ENCODE measurements at regions not wholly inside any gene's neighbourhood (a gene's known extent, or its start where the extent isn't known, plus 50 kb on each side); places are given as distances from the start of the nearest gene placed in this dataset.

- H3K18ac ChIP-seq (ENCODE audit: low read length), result no peak overlapping the region
- no CpG with 5 or more reads among the region's 6 CpGs for WGBS (ENCODE audit: extremely low coverage, insufficient coverage, insufficient read length)
- no peaks in the 10 kb centered on the region for H3K27me3 ChIP-seq (ENCODE audit: insufficient read depth, low read length)
- no peak overlapping the region for H2AK5ac ChIP-seq (ENCODE audit: low read length)
- H3K79me2 ChIP-seq (ENCODE audit: control insufficient read depth, insufficient read depth, low read length, poor library complexity), result no peaks in the 10 kb centered on the region
- no peaks in the 10 kb centered on the region for H3K79me1 ChIP-seq (ENCODE audit: low read length)
- H3K9ac ChIP-seq (ENCODE audit: low read length), result no peak overlapping the region
- no peaks in the 10 kb centered on the region for H3K9me3 ChIP-seq (ENCODE audit: insufficient read depth, low read depth, low read length)
- H3K14ac ChIP-seq (ENCODE audit: low read length), result no peak overlapping the region
- no peak overlapping the region for H4K12ac ChIP-seq (ENCODE audit: low read depth, low read length)
- H3K36me3 ChIP-seq (ENCODE audit: control insufficient read depth in 1 of 2, insufficient read depth in 2 of 2, low read length in 2 of 2), result no peaks in the 10 kb centered on the region
- no peak overlapping the region for H4K91ac ChIP-seq (ENCODE audit: low read depth, low read length)
- H3K4me3 ChIP-seq (ENCODE audit: low read depth, low read length), result no peak overlapping the region
- H2AFZ ChIP-seq (ENCODE audit: insufficient read depth, low read length, poor library complexity), result no peak overlapping the region
- no peak overlapping the region for H4K8ac ChIP-seq (ENCODE audit: low read depth, low read length)
- H2BK120ac ChIP-seq (ENCODE audit: insufficient read depth, low read length, poor library complexity), result no peak overlapping the region
- no peak for DNase-seq
- H3K23ac ChIP-seq (ENCODE audit: low read length), result no peak overlapping the region
- H2BK5ac ChIP-seq (ENCODE audit: low read depth, low read length, poor library complexity), result no peak overlapping the region
- H3K4me2 ChIP-seq (ENCODE audit: low read length), result no peak overlapping the region
- H3K4ac ChIP-seq (ENCODE audit: low read depth, low read length), result no peak overlapping the region
- no peak overlapping the region for H2BK12ac ChIP-seq (ENCODE audit: low read length)
- H3K4me1 ChIP-seq (ENCODE audit: control insufficient read depth in 1 of 2, insufficient read depth in 2 of 2, low read length in 2 of 2), result no peaks in the 10 kb centered on the region
- H3K27ac ChIP-seq (ENCODE audit: low read depth, low read length), result no peak overlapping the region
These were observed 257.2 kb upstream of the CTBP2 start for GRCh38 chr10:125417605-125418004.

- H3K79me2 ChIP-seq (ENCODE audit: control insufficient read depth, insufficient read depth, low read length, poor library complexity), result no peaks in the 10 kb centered on the region
- no peak overlapping the region for H3K18ac ChIP-seq (ENCODE audit: low read length)
- no peak overlapping the region for H2BK5ac ChIP-seq (ENCODE audit: low read depth, low read length, poor library complexity)
- no peaks in the 10 kb centered on the region for H3K9me3 ChIP-seq (ENCODE audit: insufficient read depth, low read depth, low read length)
- H3K14ac ChIP-seq (ENCODE audit: low read length), result no peak overlapping the region
- no peak for DNase-seq
- H4K12ac ChIP-seq (ENCODE audit: low read depth, low read length), result no peak overlapping the region
- H3K4me3 ChIP-seq (ENCODE audit: low read depth, low read length), result no peak overlapping the region
- no peak overlapping the region for H3K23ac ChIP-seq (ENCODE audit: low read length)
- no peak overlapping the region for H2BK120ac ChIP-seq (ENCODE audit: insufficient read depth, low read length, poor library complexity)
- H3K9ac ChIP-seq (ENCODE audit: low read length), result no peak overlapping the region
- no peaks in the 10 kb centered on the region for H3K36me3 ChIP-seq (ENCODE audit: control insufficient read depth in 1 of 2, insufficient read depth in 2 of 2, low read length in 2 of 2)
- H2AFZ ChIP-seq (ENCODE audit: insufficient read depth, low read length, poor library complexity), result no peak overlapping the region
- H2AK5ac ChIP-seq (ENCODE audit: low read length), result no peak overlapping the region
- H3K27me3 ChIP-seq (ENCODE audit: insufficient read depth, low read length), result no peaks in the 10 kb centered on the region
- H3K79me1 ChIP-seq (ENCODE audit: low read length), result no peaks in the 10 kb centered on the region
- no peak overlapping the region for H3K4me2 ChIP-seq (ENCODE audit: low read length)
- no peak overlapping the region for H4K8ac ChIP-seq (ENCODE audit: low read depth, low read length)
- H3K27ac ChIP-seq (ENCODE audit: low read depth, low read length), result no peak overlapping the region
- no peak overlapping the region for H4K91ac ChIP-seq (ENCODE audit: low read depth, low read length)
- no CpG with 5 or more reads among the region's 2 CpGs for WGBS (ENCODE audit: extremely low coverage, insufficient coverage, insufficient read length)
- H2BK12ac ChIP-seq (ENCODE audit: low read length), result no peak overlapping the region
- no peak overlapping the region for H3K4ac ChIP-seq (ENCODE audit: low read depth, low read length)
- H3K4me1 ChIP-seq (ENCODE audit: control insufficient read depth in 1 of 2, insufficient read depth in 2 of 2, low read length in 2 of 2), result no peaks in the 10 kb centered on the region
These were observed 255.6 kb upstream of the CTBP2 start for GRCh38 chr10:125415964-125416363.

- no peak overlapping the region for H3K4me3 ChIP-seq (ENCODE audit: low read depth, low read length)
- no peak overlapping the region for H3K4me2 ChIP-seq (ENCODE audit: low read length)
- no peaks in the 10 kb centered on the region for H3K27me3 ChIP-seq (ENCODE audit: insufficient read depth, low read length)
- no peak overlapping the region for H2AK5ac ChIP-seq (ENCODE audit: low read length)
- no peak overlapping the region for H2BK5ac ChIP-seq (ENCODE audit: low read depth, low read length, poor library complexity)
- no peak overlapping the region for H2AFZ ChIP-seq (ENCODE audit: insufficient read depth, low read length, poor library complexity)
- no peak overlapping the region for H3K23ac ChIP-seq (ENCODE audit: low read length)
- H3K18ac ChIP-seq (ENCODE audit: low read length), result no peak overlapping the region
- H4K8ac ChIP-seq (ENCODE audit: low read depth, low read length), result no peak overlapping the region
- no peak overlapping the region for H3K4ac ChIP-seq (ENCODE audit: low read depth, low read length)
- no peaks in the 10 kb centered on the region for H3K79me2 ChIP-seq (ENCODE audit: control insufficient read depth, insufficient read depth, low read length, poor library complexity)
- H4K91ac ChIP-seq (ENCODE audit: low read depth, low read length), result no peak overlapping the region
- no peak overlapping the region for H3K27ac ChIP-seq (ENCODE audit: low read depth, low read length)
- no peaks in the 10 kb centered on the region for H3K36me3 ChIP-seq (ENCODE audit: control insufficient read depth in 1 of 2, insufficient read depth in 2 of 2, low read length in 2 of 2)
- H2BK12ac ChIP-seq (ENCODE audit: low read length), result no peak overlapping the region
- WGBS (ENCODE audit: extremely low coverage, insufficient coverage, insufficient read length), result no CpG with 5 or more reads among the region's 16 CpGs
- no peak for DNase-seq
- H3K79me1 ChIP-seq (ENCODE audit: low read length), result no peaks in the 10 kb centered on the region
- no peaks in the 10 kb centered on the region for H3K4me1 ChIP-seq (ENCODE audit: control insufficient read depth in 1 of 2, insufficient read depth in 2 of 2, low read length in 2 of 2)
- no peaks in the 10 kb centered on the region for H3K9me3 ChIP-seq (ENCODE audit: insufficient read depth, low read depth, low read length)
- no peak overlapping the region for H2BK120ac ChIP-seq (ENCODE audit: insufficient read depth, low read length, poor library complexity)
- H4K12ac ChIP-seq (ENCODE audit: low read depth, low read length), result no peak overlapping the region
- H3K14ac ChIP-seq (ENCODE audit: low read length), result no peak overlapping the region
- H3K9ac ChIP-seq (ENCODE audit: low read length), result no peak overlapping the region
These were observed 254.8 kb upstream of the CTBP2 start for GRCh38 chr10:125415006-125415633.

GRCh38 chr10:125411724-125412123, 251.4 kb upstream of the CTBP2 start:
- Histone ChIP-seq H2BK12ac (ENCODE audit: low read length) (no peak overlapping the region), H3K14ac (ENCODE audit: low read length) (no peak overlapping the region), H3K36me3 (ENCODE audit: control insufficient read depth in 1 of 2, insufficient read depth in 2 of 2, low read length in 2 of 2) (no peaks in the 10 kb centered on the region), H2AK5ac (ENCODE audit: low read length) (no peak overlapping the region), H4K91ac (ENCODE audit: low read depth, low read length) (no peak overlapping the region), H2AFZ (ENCODE audit: insufficient read depth, low read length, poor library complexity) (no peak overlapping the region), H2BK5ac (ENCODE audit: low read depth, low read length, poor library complexity) (no peak overlapping the region), H3K27ac (ENCODE audit: low read depth, low read length) (no peak overlapping the region), H4K12ac (ENCODE audit: low read depth, low read length) (no peak overlapping the region), H3K23ac (ENCODE audit: low read length) (no peak overlapping the region), H3K79me1 (ENCODE audit: low read length) (no peaks in the 10 kb centered on the region), H3K9me3 (ENCODE audit: insufficient read depth, low read depth, low read length) (no peaks in the 10 kb centered on the region), H3K4me1 (ENCODE audit: control insufficient read depth in 1 of 2, insufficient read depth in 2 of 2, low read length in 2 of 2) (no peaks in the 10 kb centered on the region), H3K4me3 (ENCODE audit: low read depth, low read length) (no peak overlapping the region), H3K4ac (ENCODE audit: low read depth, low read length) (no peak overlapping the region), H4K8ac (ENCODE audit: low read depth, low read length) (no peak overlapping the region), H3K18ac (ENCODE audit: low read length) (no peak overlapping the region), H3K4me2 (ENCODE audit: low read length) (no peak overlapping the region), H3K79me2 (ENCODE audit: control insufficient read depth, insufficient read depth, low read length, poor library complexity) (no peaks in the 10 kb centered on the region), H3K27me3 (ENCODE audit: insufficient read depth, low read length) (no peaks in the 10 kb centered on the region), H3K9ac (ENCODE audit: low read length) (no peak overlapping the region), H2BK120ac (ENCODE audit: insufficient read depth, low read length, poor library complexity) (no peak overlapping the region)
- no peak for DNase-seq
- WGBS (ENCODE audit: extremely low coverage, insufficient coverage, insufficient read length), result no CpG with 5 or more reads among the region's 2 CpGs
